ENCODE measurements at regions not wholly inside any gene's neighbourhood (a gene's known extent, or its start where the extent isn't known, plus 50 kb on each side); places are given as distances from the start of the nearest gene placed in this dataset.
A peak's percentile ranks its signal among the peaks of the same experiment; 100 is the strongest.

GRCh38 chr6:126721581-126722160, 381.8 kb downstream of the CENPW start:
- no peak overlapping the region for H3K27ac ChIP-seq (ENCODE audit: low read length)
- no peaks in the 10 kb centered on the region for H4K20me1 ChIP-seq (ENCODE audit: low read length)
- intact Hi-C loops (cut with micrococcal nuclease): no loop called here
- DNase-seq (peak; percentile 47), ATAC-seq (no peak; the same call in 1 of the 2 replicates)
- no peak overlapping the region for H2AFZ ChIP-seq (ENCODE audit: low read length)
- H3K79me2 ChIP-seq (ENCODE audit: low read length): no peaks in the 10 kb centered on the region
- TF ChIP-seq EZH2phosphoT487 (IDR thresholded peaks at IDR 0.05; ENCODE audit: borderline replicate concordance, low read length) (no peak), EZH2 (IDR thresholded peaks at IDR 0.05; ENCODE audit: low read length, unreplicated experiment) (no peak), CTCF (conservative IDR thresholded peaks at IDR 0.05; ENCODE audit: low read depth, low read length) (no peak)
- no peaks in the 10 kb centered on the region for H3K4me1 ChIP-seq (ENCODE audit: insufficient read depth, low read length)
- POLR2A ChIA-PET (ENCODE audit: unreplicated experiment): no interaction called here
- H3K27me3 ChIP-seq (ENCODE audit: low read length): no peaks in the 10 kb centered on the region
- H3K9me2 ChIP-seq (replicated peaks; ENCODE audit: low read length): no peaks in the 10 kb centered on the region
- H3F3A ChIP-seq (ENCODE audit: low read length, unreplicated experiment): no peaks in the 10 kb centered on the region
- no peak overlapping the region for H3K4me3 ChIP-seq (ENCODE audit: low read length)
- no peak overlapping the region; the same call in 1 of the 2 replicates for H3K9ac ChIP-seq (ENCODE audit: low read length)
- H3K36me3 ChIP-seq (ENCODE audit: low read depth, low read length): no peaks in the 10 kb centered on the region
- no peak overlapping the region for H3K4me2 ChIP-seq (ENCODE audit: low read length)
- CTCF ChIA-PET: no interaction called here
- BruUV-seq (replicated peaks): no TSS peak
- no peaks in the 10 kb centered on the region for H3K9me3 ChIP-seq (ENCODE audit: low read length)

- Histone ChIP-seq H3K27me3 (ENCODE audit: low read length) (no peaks in the 10 kb centered on the region), H3K36me3 (ENCODE audit: low read depth, low read length) (no peaks in the 10 kb centered on the region), H3K4me2 (ENCODE audit: low read length) (no peak overlapping the region), H3K4me3 (ENCODE audit: low read length) (no peak overlapping the region), H3F3A (ENCODE audit: low read length, unreplicated experiment) (no peaks in the 10 kb centered on the region), H3K27ac (ENCODE audit: low read length) (no peak overlapping the region), H4K20me1 (ENCODE audit: low read length) (no peaks in the 10 kb centered on the region), H3K9me2 (replicated peaks; ENCODE audit: low read length) (no peaks in the 10 kb centered on the region), H3K4me1 (ENCODE audit: insufficient read depth, low read length) (no peaks in the 10 kb centered on the region), H3K9ac (ENCODE audit: low read length) (no peak overlapping the region), H3K79me2 (ENCODE audit: low read length) (no peaks in the 10 kb centered on the region), H2AFZ (ENCODE audit: low read length) (no peak overlapping the region), H3K9me3 (ENCODE audit: low read length) (no peaks in the 10 kb centered on the region)
- CTCF ChIA-PET: no interaction called here
- no peak for ATAC-seq
- no TSS peak for BruUV-seq (replicated peaks)
- POLR2A ChIA-PET (ENCODE audit: unreplicated experiment): no interaction called here
- intact Hi-C loops (cut with micrococcal nuclease): no loop called here
- TF ChIP-seq EZH2 (IDR thresholded peaks at IDR 0.05; ENCODE audit: low read length, unreplicated experiment): no peak
- TF ChIP-seq CTCF (conservative IDR thresholded peaks at IDR 0.05; ENCODE audit: low read depth, low read length): no peak
- no peak for TF ChIP-seq EZH2phosphoT487 (IDR thresholded peaks at IDR 0.05; ENCODE audit: borderline replicate concordance, low read length)
- no peak for DNase-seq
Measured at GRCh38 chr6:126722411-126722810, 382.5 kb downstream of the CENPW start.

- CTCF ChIA-PET: no interaction called here
- H3K4me3 ChIP-seq (ENCODE audit: low read length): no peak overlapping the region
- POLR2A ChIA-PET (ENCODE audit: unreplicated experiment): no interaction called here
- intact Hi-C loops (cut with micrococcal nuclease): no loop called here
- no peak for TF ChIP-seq EZH2phosphoT487 (IDR thresholded peaks at IDR 0.05; ENCODE audit: borderline replicate concordance, low read length)
- TF ChIP-seq CTCF (conservative IDR thresholded peaks at IDR 0.05; ENCODE audit: low read depth, low read length): no peak
- TF ChIP-seq EZH2 (IDR thresholded peaks at IDR 0.05; ENCODE audit: low read length, unreplicated experiment): no peak
- H3F3A ChIP-seq (ENCODE audit: low read length, unreplicated experiment): no peaks in the 10 kb centered on the region
- no peaks in the 10 kb centered on the region for H4K20me1 ChIP-seq (ENCODE audit: low read length)
- no peak overlapping the region for H3K4me2 ChIP-seq (ENCODE audit: low read length)
- no peaks in the 10 kb centered on the region for H3K4me1 ChIP-seq (ENCODE audit: insufficient read depth, low read length)
- ATAC-seq (no peak), DNase-seq (no peak)
- no peak overlapping the region for H3K9ac ChIP-seq (ENCODE audit: low read length)
- H3K9me3 ChIP-seq (ENCODE audit: low read length): no peaks in the 10 kb centered on the region
- BruUV-seq (replicated peaks): no TSS peak
- H3K36me3 ChIP-seq (ENCODE audit: low read depth, low read length): no peaks in the 10 kb centered on the region
- no peaks in the 10 kb centered on the region for H3K9me2 ChIP-seq (replicated peaks; ENCODE audit: low read length)
- no peaks in the 10 kb centered on the region for H3K79me2 ChIP-seq (ENCODE audit: low read length)
- H3K27ac ChIP-seq (ENCODE audit: low read length): no peak overlapping the region
- no peaks in the 10 kb centered on the region for H3K27me3 ChIP-seq (ENCODE audit: low read length)
- no peak overlapping the region for H2AFZ ChIP-seq (ENCODE audit: low read length)
Measured at GRCh38 chr6:126723541-126724170, 383.7 kb downstream of the CENPW start.
